H1 (cell line): ENCODE measurements at regions not wholly inside any gene's neighbourhood (a gene's known extent, or its start where the extent isn't known, plus 50 kb on each side); places are given as distances from the start of the nearest gene placed in this dataset.

Source experiments
- CTCF ChIA-PET: fragments of 300-600 bp; sonication (Branson Sonifier 250); formaldehyde crosslinking; loops from one replicate; lab custom pipeline; 2021; ENCODE audit not compliant: partially characterized antibody; lab: Charles Lee
- POLR2A ChIA-PET: fragments of 300-600 bp; sonication (Branson Sonifier 250); formaldehyde crosslinking; loops from one replicate; lab custom pipeline; 2021; ENCODE audit warnings: inconsistent platforms; ENCODE audit not compliant: partially characterized antibody; lab: Charles Lee
- DNase-seq, 2 experiments: peaks; one replicate each; pipeline versions ENCODE4 v3.0.0 to v3.0.0-alpha.2; 2010 to 2022; ENCODE audit warnings: low spot score in 2 of 2, low read depth in 1 of 2, mixed read lengths in 1 of 2
- FAIRE-seq: peaks from 2 replicates; lab custom pipeline; 2011; peaks lifted over from hg19 to GRCh38; lab: Jason Lieb, UNC
- H2AFZ ChIP-seq: 2 replicates; pipeline ENCODE4 v1.8.1; 2012; ENCODE audit warnings: low read length, inconsistent platforms
- H2AK5ac ChIP-seq: 2 replicates; pipeline ENCODE4 v1.6.1; 2013; ENCODE audit warnings: low read depth, low read length
- H2BK120ac ChIP-seq: replicated peaks from 2 replicates; pipeline ENCODE3; 2013; ENCODE audit warnings: low read depth, low read length, inconsistent platforms
- H2BK12ac ChIP-seq: 2 replicates; pipeline ENCODE4 v1.6.1; 2013; ENCODE audit warnings: low read depth, low read length
- H2BK15ac ChIP-seq: 2 replicates; pipeline ENCODE4 v1.6.1; 2013; ENCODE audit warnings: low read length
- H2BK20ac ChIP-seq: 2 replicates; pipeline ENCODE4 v1.6.1; 2013; ENCODE audit warnings: low read length
- H2BK5ac ChIP-seq: 2 replicates; pipeline ENCODE4 v1.6.1; 2013; ENCODE audit warnings: low read depth, low read length
- H3K14ac ChIP-seq: 2 replicates; pipeline ENCODE4 v1.6.1; 2013; ENCODE audit warnings: inconsistent platforms; ENCODE audit not compliant: insufficient read length
- H3K18ac ChIP-seq: 2 replicates; pipeline ENCODE4 v1.6.1; 2013; ENCODE audit warnings: low read length; ENCODE audit errors: extremely low read depth
- H3K23ac ChIP-seq: 2 replicates; pipeline ENCODE4 v1.6.1; 2013; ENCODE audit warnings: inconsistent platforms; ENCODE audit not compliant: insufficient read length
- H3K23me2 ChIP-seq: 2 replicates; pipeline ENCODE4 v1.6.1; 2013; ENCODE audit warnings: low read depth, low read length
- H3K27ac ChIP-seq: 2 replicates; pipeline ENCODE4 v1.6.1; 2011; ENCODE audit warnings: low read depth, low read length, inconsistent platforms
- H3K27me3 ChIP-seq, 4 experiments: replicated peaks in 1 of 4; 1 replicate in 1 of 4; 2 replicates in 3 of 4; pipeline versions ENCODE4 v1.6.1 to v1.8.1; 2011 to 2013; ENCODE audit warnings: low read length in 3 of 4, mild to moderate bottlenecking in 3 of 4, inconsistent platforms in 2 of 4, mixed read lengths in 2 of 4, moderate library complexity in 1 of 4; ENCODE audit not compliant: control insufficient read depth in 3 of 4, insufficient read depth in 3 of 4; ENCODE audit errors: extremely low read depth in 1 of 4
- H3K36me3 ChIP-seq, 4 experiments: 2 replicates each; pipeline versions ENCODE4 v1.6.1 to v1.8.1; 2011 to 2013; ENCODE audit warnings: mild to moderate bottlenecking in 4 of 4, low read length in 3 of 4, moderate library complexity in 2 of 4, control low read depth in 1 of 4, inconsistent platforms in 1 of 4; ENCODE audit not compliant: insufficient read depth in 4 of 4, control insufficient read depth in 2 of 4
- H3K4ac ChIP-seq: replicated peaks from 2 replicates; pipeline ENCODE3; 2013; ENCODE audit warnings: low read length, low read depth, mixed read lengths, inconsistent platforms; ENCODE audit not compliant: insufficient read length
- H3K4me1 ChIP-seq, 4 experiments: replicated peaks in 1 of 4; 1 replicate in 1 of 4; 2 replicates in 3 of 4; pipeline versions ENCODE4 v1.6.1 to v1.8.1; 2011 to 2013; ENCODE audit warnings: low read length in 3 of 4, inconsistent platforms in 2 of 4, mixed read lengths in 1 of 4; ENCODE audit not compliant: insufficient read depth in 4 of 4, control insufficient read depth in 3 of 4
- H3K4me2 ChIP-seq, 2 experiments: 2 replicates each; pipeline versions ENCODE4 v1.6.1 to v1.8.1; 2011 to 2013; ENCODE audit warnings: low read depth in 2 of 2, low read length in 2 of 2, control low read depth in 1 of 2, inconsistent platforms in 1 of 2, mild to moderate bottlenecking in 1 of 2; ENCODE audit not compliant: insufficient read depth in 1 of 2
- H3K4me3 ChIP-seq, 4 experiments: fragments of 200-600, 300-600 bp in 1 of 4; sonication (generic), shearing (Covaris generic), sonication (Bioruptor Twin) in 1 of 4; 2 replicates each; pipeline versions ENCODE4 v1.5.1 to v1.8.1; 2011 to 2016; ENCODE audit warnings: low read length in 4 of 4, low read depth in 3 of 4, control low read depth in 2 of 4, inconsistent platforms in 2 of 4, mild to moderate bottlenecking in 2 of 4, mixed read lengths in 1 of 4, moderate library complexity in 1 of 4; ENCODE audit not compliant: insufficient read depth in 2 of 4; ENCODE audit errors: extremely low read depth in 1 of 4
- H3K56ac ChIP-seq: replicated peaks from 2 replicates; pipeline ENCODE3; 2013; ENCODE audit warnings: low read depth, mild to moderate bottlenecking, mixed read lengths, low read length, inconsistent platforms; ENCODE audit not compliant: insufficient read length
- H3K79me1 ChIP-seq: 2 replicates; pipeline ENCODE4 v1.6.1; 2013; ENCODE audit warnings: low read depth, low read length, control low read depth
- H3K79me2 ChIP-seq, 2 experiments: 2 replicates each; pipeline versions ENCODE4 v1.6.1 to v1.8.1; 2012 to 2013; ENCODE audit warnings: low read length in 2 of 2, mild to moderate bottlenecking in 2 of 2, inconsistent platforms in 1 of 2; ENCODE audit not compliant: insufficient read depth in 2 of 2, control insufficient read depth in 1 of 2
- H3K9ac ChIP-seq, 4 experiments: replicated peaks in 1 of 4; 1 replicate in 1 of 4; 2 replicates in 3 of 4; pipeline versions ENCODE4 v1.6.1 to v1.8.1; 2011 to 2013; ENCODE audit warnings: low read depth in 3 of 4, low read length in 3 of 4, control low read depth in 2 of 4, mild to moderate bottlenecking in 2 of 4, moderate library complexity in 2 of 4, inconsistent platforms in 1 of 4; ENCODE audit errors: extremely low read depth in 1 of 4
- H3K9me3 ChIP-seq, 2 experiments: 2 replicates each; pipeline versions ENCODE4 v1.6.1 to v1.8.1; 2012 to 2013; ENCODE audit warnings: mild to moderate bottlenecking in 2 of 2, moderate library complexity in 2 of 2, control low read depth in 1 of 2, inconsistent platforms in 1 of 2, low read depth in 1 of 2, low read length in 1 of 2, mixed read lengths in 1 of 2; ENCODE audit not compliant: insufficient read depth in 2 of 2
- H4K20me1 ChIP-seq, 2 experiments: replicated peaks in 1 of 2; 2 replicates each; pipeline versions ENCODE3 to v1.8.1; 2011 to 2013; ENCODE audit warnings: inconsistent platforms in 2 of 2, low read length in 2 of 2, mild to moderate bottlenecking in 1 of 2; ENCODE audit not compliant: insufficient read depth in 2 of 2, control insufficient read depth in 1 of 2
- H4K5ac ChIP-seq: 2 replicates; pipeline ENCODE4 v1.6.1; 2013; ENCODE audit warnings: low read length, low read depth, mixed read lengths, inconsistent platforms; ENCODE audit not compliant: insufficient read length
- H4K8ac ChIP-seq: 2 replicates; pipeline ENCODE4 v1.8.0; 2013; ENCODE audit warnings: mild to moderate bottlenecking, moderate library complexity, low read length, inconsistent platforms; ENCODE audit not compliant: insufficient read depth; ENCODE audit errors: extremely low read depth
- H4K91ac ChIP-seq: replicated peaks from 2 replicates; pipeline ENCODE3; 2013; ENCODE audit warnings: low read length, mixed read lengths, inconsistent platforms; ENCODE audit not compliant: insufficient read length
- BACH1 ChIP-seq: IDR thresholded peaks from 2 replicates; pipeline ENCODE4 v1.6.1; 2012; ENCODE audit warnings: low read length, improper control_type of control experiment
- EP300 ChIP-seq, 2 experiments: IDR thresholded peaks; 1 replicate in 1 of 2; 2 replicates in 1 of 2; pipeline ENCODE4 v1.6.1; 2011 to 2012; ENCODE audit warnings: low read depth in 2 of 2, low read length in 2 of 2, mild to moderate bottlenecking in 2 of 2, borderline replicate concordance in 1 of 2, inconsistent platforms in 1 of 2, moderate library complexity in 1 of 2
- GTF2F1 ChIP-seq: IDR thresholded peaks from 2 replicates; pipeline ENCODE4 v1.6.1; 2012; ENCODE audit warnings: low read depth, low read length, improper control_type of control experiment, borderline replicate concordance
- JUN ChIP-seq: IDR thresholded peaks from 2 replicates; pipeline ENCODE4 v1.6.1; 2011; ENCODE audit warnings: low read depth, mild to moderate bottlenecking, improper control_type of control experiment, low read length
- KDM5A ChIP-seq: fragments of 200-600 bp; IDR thresholded peaks from 2 replicates; pipeline ENCODE4 v1.7.1; 2012; ENCODE audit warnings: mild to moderate bottlenecking, low read length, inconsistent platforms, mixed read lengths
- RNF2 ChIP-seq: fragments of 200-900, 300-1000 bp; sonication (generic); IDR thresholded peaks from 2 replicates; pipeline ENCODE4 v1.7.1; 2016; ENCODE audit warnings: borderline replicate concordance, low read depth, mild to moderate bottlenecking, antibody characterized with exemption, low read length; ENCODE audit not compliant: poor library complexity, severe bottlenecking; ENCODE audit errors: missing control alignments
- SIRT6 ChIP-seq: IDR thresholded peaks from one replicate; pipeline ENCODE4 v1.7.1; 2012; ENCODE audit warnings: low read length, inconsistent platforms
- SRF ChIP-seq: IDR thresholded peaks from 2 replicates; pipeline ENCODE4 v1.6.1; 2011; ENCODE audit warnings: mild to moderate bottlenecking, low read depth, low read length, moderate library complexity
- TAF7 ChIP-seq: optimal IDR thresholded peaks from 2 replicates; pipeline ENCODE3; 2011; ENCODE audit warnings: low read depth, mild to moderate bottlenecking, inconsistent platforms, low read length, moderate library complexity, borderline replicate concordance
- WGBS, 2 experiments: shearing (Covaris generic) in 1 of 2; methylation state at CpG; one replicate each; pipeline versions ENCODE4 v1.1.6 to v1.1.7; 2013 to 2015; ENCODE audit warnings: low lambda C conversion rate in 2 of 2, mixed read lengths in 2 of 2, inconsistent platforms in 1 of 2, low coverage in 1 of 2, missing lambda C conversion rate in 1 of 2; ENCODE audit not compliant: insufficient replicate concordance in 2 of 2, insufficient coverage in 1 of 2, insufficient read length in 1 of 2; ENCODE audit errors: extremely low coverage in 1 of 2, missing lambda C conversion rate in 1 of 2; 5-methylcytosine and 5-hydroxymethylcytosine counted together
- TF ChIP-seq, protein P1 (sequence below): IDR thresholded peaks from 2 replicates; pipeline ENCODE4 v1.6.1; 2012; ENCODE audit warnings: low read length, inconsistent platforms

DNA sequence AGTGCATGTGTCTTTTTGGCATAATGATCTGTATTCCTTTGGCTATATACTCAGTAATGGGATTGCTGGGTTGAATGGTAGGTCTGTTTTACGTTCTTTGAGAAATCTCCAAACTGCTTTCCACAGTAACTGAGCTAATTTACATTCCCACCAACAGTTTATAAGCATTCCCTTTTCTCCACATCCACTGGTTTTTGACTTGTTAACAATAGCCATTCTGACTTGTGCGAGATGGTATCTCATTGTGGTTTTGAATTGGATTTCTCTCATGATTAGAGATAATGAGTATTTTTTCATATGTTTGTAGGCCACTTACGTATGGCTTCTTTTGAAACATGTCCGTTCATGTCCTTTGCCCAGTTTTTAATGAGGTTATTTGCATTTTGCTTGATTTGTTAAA is 117.7 kb downstream of the CHCHD4 start:
- no peak for FAIRE-seq
- H3K4ac ChIP-seq, result no peak overlapping the region
- no peak overlapping the region for H4K5ac ChIP-seq
- H2BK20ac ChIP-seq, result no peak overlapping the region
- no peak overlapping the region for H3K23ac ChIP-seq
- H3K4me1 ChIP-seq, result no peaks in the 10 kb centered on the region
- no peak overlapping the region for H3K4me3 ChIP-seq
- ChIA-PET POLR2A (no interaction called here), CTCF (no interaction called here)
- H3K27me3 ChIP-seq, result no peaks in the 10 kb centered on the region
- DNase-seq, result no peak
- no peak overlapping the region for H2BK12ac ChIP-seq
- no peak overlapping the region for H2AFZ ChIP-seq
- no peak overlapping the region for H2BK120ac ChIP-seq
- no peak overlapping the region for H3K18ac ChIP-seq
- H3K23me2 ChIP-seq, result no peaks in the 10 kb centered on the region; the same call in 1 of the 2 replicates
- H3K4me2 ChIP-seq, result no peak overlapping the region
- H3K27ac ChIP-seq, result no peak overlapping the region
- no peaks in the 10 kb centered on the region for H3K79me2 ChIP-seq
- no peaks in the 10 kb centered on the region for H3K79me1 ChIP-seq
- no peaks in the 10 kb centered on the region for H3K36me3 ChIP-seq
- H4K20me1 ChIP-seq, result no peaks in the 10 kb centered on the region
- no peak overlapping the region for H4K91ac ChIP-seq
- no peak overlapping the region for H3K56ac ChIP-seq
- no peak overlapping the region for H3K14ac ChIP-seq
- no peak overlapping the region for H4K8ac ChIP-seq
- H3K9me3 ChIP-seq, result no peaks in the 10 kb centered on the region
- no peak overlapping the region for H2BK5ac ChIP-seq
- no peak overlapping the region for H3K9ac ChIP-seq
- 86% methylated on average over 4 of the region's 4 CpGs; no CpG with 5 or more reads in 1 of the 2 experiments for WGBS, 2 experiments
- H2BK15ac ChIP-seq, result no peak overlapping the region
- H2AK5ac ChIP-seq, result no peak overlapping the region
- TF ChIP-seq TAF7 (no peak), KDM5A (no peak), SRF (no peak), BACH1 (no peak), GTF2F1 (no peak), RNF2 (no peak), EP300 (IDR thresholded peaks at IDR 0.05; ENCODE audit: borderline replicate concordance in 1 of 2, low read depth in 2 of 2, low read length in 2 of 2) (no peak), SIRT6 (no peak), JUN (no peak)
- TF ChIP-seq, protein P1, sequence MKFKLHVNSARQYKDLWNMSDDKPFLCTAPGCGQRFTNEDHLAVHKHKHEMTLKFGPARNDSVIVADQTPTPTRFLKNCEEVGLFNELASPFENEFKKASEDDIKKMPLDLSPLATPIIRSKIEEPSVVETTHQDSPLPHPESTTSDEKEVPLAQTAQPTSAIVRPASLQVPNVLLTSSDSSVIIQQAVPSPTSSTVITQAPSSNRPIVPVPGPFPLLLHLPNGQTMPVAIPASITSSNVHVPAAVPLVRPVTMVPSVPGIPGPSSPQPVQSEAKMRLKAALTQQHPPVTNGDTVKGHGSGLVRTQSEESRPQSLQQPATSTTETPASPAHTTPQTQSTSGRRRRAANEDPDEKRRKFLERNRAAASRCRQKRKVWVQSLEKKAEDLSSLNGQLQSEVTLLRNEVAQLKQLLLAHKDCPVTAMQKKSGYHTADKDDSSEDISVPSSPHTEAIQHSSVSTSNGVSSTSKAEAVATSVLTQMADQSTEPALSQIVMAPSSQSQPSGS, result no peak
